Uterus (tissue), 3 donors: ENCODE measurements at regions not wholly inside any gene's neighbourhood (a gene's known extent, or its start where the extent isn't known, plus 50 kb on each side); places are given as distances from the start of the nearest gene placed in this dataset.

Source experiments
- DNase-seq, 2 donors: peaks; one replicate each; pipeline ENCODE4 v3.0.0-alpha.2; 2019 to 2020
- H3K27ac ChIP-seq, 2 donors: fragments of 200-600 bp; sonication (generic); 1 replicate in 1 of 2; 2 replicates in 1 of 2; pipeline ENCODE4 v1.5.1; 2016 to 2018
- H3K27me3 ChIP-seq, 2 donors: fragments of 200-600 bp; sonication (generic); one replicate each; pipeline ENCODE4 v1.5.1; 2018 to 2019; ENCODE audit warnings: control low read depth in 1 of 2
- H3K36me3 ChIP-seq, 2 donors: fragments of 200-600 bp; sonication (generic); one replicate each; pipeline ENCODE4 v1.5.1; 2019; ENCODE audit warnings: control low read depth in 1 of 2
- H3K4me1 ChIP-seq, 2 donors: fragments of 200-600 bp; sonication (generic); one replicate each; pipeline ENCODE4 v1.5.1; 2018 to 2019; ENCODE audit warnings: control low read depth in 1 of 2
- H3K4me3 ChIP-seq, 2 donors: fragments of 200-600 bp; sonication (generic); 1 replicate in 1 of 2; 2 replicates in 1 of 2; pipeline ENCODE4 v1.5.1; 2018 to 2019; ENCODE audit warnings: mild to moderate bottlenecking in 1 of 2
- H3K9me3 ChIP-seq, 2 donors: fragments of 200-600 bp; sonication (generic); one replicate each; pipeline ENCODE4 v1.5.1; 2019; ENCODE audit warnings: control low read depth in 1 of 2
- CTCF ChIP-seq, 4 experiments: fragments of 200-600 bp in 2 of 4; fragments of 450-650 bp in 2 of 4; sonication (generic) in 2 of 4; IDR thresholded peaks; one replicate each; pipeline ENCODE4 v1.5.1; 2016 to 2019; ENCODE audit warnings: antibody characterized with exemption in 4 of 4, mild to moderate bottlenecking in 2 of 4, moderate library complexity in 1 of 4
- POLR2A ChIP-seq, 2 donors: fragments of 450-650 bp; IDR thresholded peaks; one replicate each; pipeline ENCODE4 v1.6.1; 2016; ENCODE audit warnings: antibody characterized with exemption in 2 of 2, mild to moderate bottlenecking in 1 of 2, moderate library complexity in 1 of 2
- intact Hi-C: fragments of 100-400 bp; cut with DNase I; formaldehyde crosslinking; loops from one replicate; pipeline ENCODE4 v1.15.1; 2023; ENCODE audit warnings: low total_unique reads
- donor health status: DM: yes; HTN: yes; CAD: no.

- Histone ChIP-seq H3K4me1 (no peaks in the 10 kb centered on the region), H3K9me3 (no peaks in the 10 kb centered on the region), H3K36me3 (no peaks in the 10 kb centered on the region), H3K4me3 (no peak overlapping the region), H3K27ac (peak overlapping the region in 1 of 2 donors; percentile 17), H3K27me3 (no peaks in the 10 kb centered on the region)
- intact Hi-C loops = no loop called here
- no peak for DNase-seq
- TF ChIP-seq CTCF (IDR thresholded peaks at IDR 0.05) (no peak), POLR2A (IDR thresholded peaks at IDR 0.05) (no peak)
Measured at GRCh38 chr12:115013236-115013981, 329.4 kb upstream of the TBX3 start.

GRCh38 chr12:115012861-115013235 is 328.9 kb upstream of the TBX3 start:
- intact Hi-C loops = no loop called here
- TF ChIP-seq CTCF (IDR thresholded peaks at IDR 0.05) (no peak), POLR2A (IDR thresholded peaks at IDR 0.05) (no peak)
- Histone ChIP-seq H3K4me1 (no peaks in the 10 kb centered on the region), H3K9me3 (no peaks in the 10 kb centered on the region), H3K4me3 (no peak overlapping the region), H3K27me3 (no peaks in the 10 kb centered on the region), H3K36me3 (no peaks in the 10 kb centered on the region), H3K27ac (peak overlapping the region in 1 of 2 donors; percentile 17)
- no peak for DNase-seq

GRCh38 chr12:115011703-115012102 is 327.7 kb upstream of the TBX3 start:
- Histone ChIP-seq H3K36me3 (no peaks in the 10 kb centered on the region), H3K9me3 (no peaks in the 10 kb centered on the region), H3K4me3 (no peak overlapping the region), H3K27me3 (no peaks in the 10 kb centered on the region), H3K4me1 (no peaks in the 10 kb centered on the region), H3K27ac (no peak overlapping the region)
- no peak for DNase-seq
- no peak for TF ChIP-seq CTCF (IDR thresholded peaks at IDR 0.05)
- no peak for TF ChIP-seq POLR2A (IDR thresholded peaks at IDR 0.05)
- intact Hi-C loops = no loop called here

- H3K27ac ChIP-seq = no peak overlapping the region
- no peaks in the 10 kb centered on the region for H3K27me3 ChIP-seq
- TF ChIP-seq CTCF (IDR thresholded peaks at IDR 0.05) = no peak
- no peak for TF ChIP-seq POLR2A (IDR thresholded peaks at IDR 0.05)
- no peaks in the 10 kb centered on the region for H3K4me1 ChIP-seq
- no peaks in the 10 kb centered on the region for H3K9me3 ChIP-seq
- no peak overlapping the region for H3K4me3 ChIP-seq
- no peaks in the 10 kb centered on the region for H3K36me3 ChIP-seq
- intact Hi-C loops = no loop called here
- no peak for DNase-seq
Measured at GRCh38 chr12:115010324-115010995, 326.5 kb upstream of the TBX3 start.

- no peak for DNase-seq
- H3K9me3 ChIP-seq = no peaks in the 10 kb centered on the region
- intact Hi-C loops = no loop called here
- H3K4me3 ChIP-seq = no peak overlapping the region
- H3K4me1 ChIP-seq = no peaks in the 10 kb centered on the region
- H3K36me3 ChIP-seq = no peaks in the 10 kb centered on the region
- H3K27ac ChIP-seq = no peak overlapping the region
- TF ChIP-seq CTCF (IDR thresholded peaks at IDR 0.05) (no peak), POLR2A (IDR thresholded peaks at IDR 0.05) (no peak)
- H3K27me3 ChIP-seq = no peaks in the 10 kb centered on the region
Measured at GRCh38 chr12:115008929-115009328, 325.0 kb upstream of the TBX3 start.
